HG02763 (cell line): ENCODE measurements at regions not wholly inside any gene's neighbourhood (a gene's known extent, or its start where the extent isn't known, plus 50 kb on each side); places are given as distances from the start of the nearest gene placed in this dataset.

ENCODE experiments used
- ATAC-seq: cut with Tn5 transposase; IDR thresholded peaks from one replicate; pipeline ENCODE4 v1.9.1; 2021; ENCODE audit warnings: mild to moderate bottlenecking, moderate library complexity; ENCODE audit not compliant: unreplicated experiment

GRCh38 chr16:64544859-64545258 lies 577.0 kb downstream of the CDH11 start:
- no peak for ATAC-seq

GRCh38 chr16:64543441-64543840 lies 578.4 kb downstream of the CDH11 start:
- no peak for ATAC-seq

DNA sequence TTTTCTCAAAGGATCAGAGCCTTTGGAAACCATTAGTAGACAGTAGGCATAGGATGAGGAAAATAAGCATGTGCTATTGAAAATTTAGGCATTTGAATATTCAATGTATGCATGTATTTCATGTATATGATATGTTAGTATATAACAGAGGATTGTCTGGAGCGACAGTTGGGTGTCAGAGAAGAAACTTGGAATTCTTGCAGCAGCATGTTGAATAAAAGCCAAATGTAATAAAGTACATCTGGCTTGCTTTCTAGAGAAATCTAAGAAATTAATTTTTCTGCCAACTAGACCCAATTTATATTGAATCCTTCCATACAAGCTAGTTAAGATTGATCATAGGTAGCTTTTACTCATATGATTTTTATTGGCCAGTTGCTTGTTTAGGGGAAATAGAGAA lies 578.8 kb downstream of the CDH11 start:
- no peak for ATAC-seq

GRCh38 chr16:64542152-64542551 lies 579.7 kb downstream of the CDH11 start:
- no peak for ATAC-seq

GRCh38 chr16:64541621-64542020 lies 580.2 kb downstream of the CDH11 start:
- ATAC-seq: no peak

GRCh38 chr16:64540434-64540833 lies 581.4 kb downstream of the CDH11 start:
- no peak for ATAC-seq

- no peak for ATAC-seq
These were observed 582.0 kb downstream of the CDH11 start for GRCh38 chr16:64539811-64540371.

GRCh38 chr16:64534180-64534780 lies 587.6 kb downstream of the CDH11 start:
- no peak for ATAC-seq

DNA sequence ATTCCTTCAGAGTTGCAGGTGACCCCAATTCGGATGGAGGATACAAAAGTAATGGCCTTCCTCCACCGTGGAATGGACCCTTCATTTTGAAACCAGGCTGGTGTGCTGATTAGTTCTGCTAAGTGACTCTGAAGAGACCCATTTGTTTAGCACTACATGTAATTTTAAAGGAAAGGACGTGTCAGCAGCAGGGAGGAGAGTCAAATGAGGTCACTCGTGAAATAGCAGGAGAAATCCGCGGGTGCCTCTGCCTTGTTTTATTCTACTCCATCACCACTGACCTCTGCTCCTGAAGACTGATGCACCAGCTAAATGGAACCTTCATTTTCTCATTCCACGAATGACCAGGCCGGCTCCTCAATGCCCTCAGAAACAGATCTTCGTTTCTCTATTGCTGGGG lies 589.2 kb downstream of the CDH11 start:
- no peak for ATAC-seq

- no peak for ATAC-seq
These were observed 589.7 kb downstream of the CDH11 start for GRCh38 chr16:64532117-64532516.

DNA sequence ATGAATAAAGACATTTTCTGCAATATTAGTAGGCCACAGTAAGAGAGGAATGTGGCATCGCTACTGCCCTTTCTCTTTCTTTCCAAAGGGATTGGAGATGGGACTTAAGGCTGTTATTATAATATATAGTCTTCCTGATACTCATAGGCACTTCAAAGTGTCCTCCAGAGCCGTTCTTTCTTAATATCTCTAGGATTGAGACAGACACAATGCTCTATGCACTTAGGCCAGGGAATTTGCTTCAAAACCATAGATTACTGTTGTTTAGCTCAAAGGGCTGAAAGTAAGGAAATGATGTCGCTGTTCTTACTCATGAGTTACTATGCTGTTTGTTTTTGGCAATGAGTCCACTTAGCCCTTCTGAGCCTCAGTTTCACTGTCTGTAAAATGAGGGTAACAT lies 590.5 kb downstream of the CDH11 start:
- ATAC-seq: no peak

DNA sequence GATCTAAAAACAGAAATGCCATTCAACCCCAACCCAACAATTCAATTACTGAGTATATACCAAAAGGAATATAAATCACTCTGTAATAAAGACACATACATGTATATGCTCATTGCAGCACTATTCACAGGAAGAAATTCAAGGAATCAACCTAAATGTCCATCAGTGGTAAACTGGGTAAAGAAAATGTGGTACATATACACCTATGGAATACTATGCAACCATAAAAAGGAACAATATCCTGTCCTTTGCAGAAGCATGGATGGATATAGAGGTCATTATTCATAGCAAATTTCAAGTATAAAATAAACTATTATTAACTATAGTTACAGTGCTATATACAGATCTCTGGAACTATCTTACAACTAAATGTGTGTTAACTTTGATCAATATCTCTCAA lies 599.3 kb downstream of the CDH11 start:
- no peak for ATAC-seq

- no peak for ATAC-seq
These were observed 608.0 kb downstream of the CDH11 start for GRCh38 chr16:64513871-64514270.

- ATAC-seq: no peak
These were observed 614.4 kb downstream of the CDH11 start for GRCh38 chr16:64507240-64508024.

GRCh38 chr16:64499211-64499610 lies 622.7 kb downstream of the CDH11 start:
- no peak for ATAC-seq

- ATAC-seq: no peak
These were observed 623.5 kb downstream of the CDH11 start for GRCh38 chr16:64498363-64498762.

- ATAC-seq: no peak
These were observed 628.2 kb downstream of the CDH11 start for GRCh38 chr16:64493709-64494108.

- ATAC-seq: no peak
These were observed 632.4 kb downstream of the CDH11 start for GRCh38 chr16:64489449-64489848.

- no peak for ATAC-seq
These were observed 635.3 kb downstream of the CDH11 start for GRCh38 chr16:64486561-64486960.

DNA sequence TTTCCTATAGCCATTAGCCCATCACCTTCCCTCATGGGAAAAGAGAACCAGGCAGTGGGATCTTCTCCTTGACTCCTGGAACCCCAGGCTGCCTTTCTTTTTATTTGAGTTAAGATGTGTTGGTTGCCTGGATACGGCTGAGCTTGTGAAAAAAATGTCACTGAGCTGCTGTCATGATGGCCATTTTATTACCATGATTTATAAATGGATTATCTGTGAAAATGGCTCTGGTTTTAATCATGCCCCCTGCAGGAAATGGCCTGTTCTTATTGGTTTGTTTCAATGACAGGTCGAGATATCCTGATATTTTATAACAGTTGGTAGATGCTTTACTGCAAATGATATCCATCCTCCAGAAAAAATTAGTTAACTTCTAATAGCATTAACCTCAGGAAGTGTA lies 640.4 kb downstream of the CDH11 start:
- ATAC-seq: no peak

DNA sequence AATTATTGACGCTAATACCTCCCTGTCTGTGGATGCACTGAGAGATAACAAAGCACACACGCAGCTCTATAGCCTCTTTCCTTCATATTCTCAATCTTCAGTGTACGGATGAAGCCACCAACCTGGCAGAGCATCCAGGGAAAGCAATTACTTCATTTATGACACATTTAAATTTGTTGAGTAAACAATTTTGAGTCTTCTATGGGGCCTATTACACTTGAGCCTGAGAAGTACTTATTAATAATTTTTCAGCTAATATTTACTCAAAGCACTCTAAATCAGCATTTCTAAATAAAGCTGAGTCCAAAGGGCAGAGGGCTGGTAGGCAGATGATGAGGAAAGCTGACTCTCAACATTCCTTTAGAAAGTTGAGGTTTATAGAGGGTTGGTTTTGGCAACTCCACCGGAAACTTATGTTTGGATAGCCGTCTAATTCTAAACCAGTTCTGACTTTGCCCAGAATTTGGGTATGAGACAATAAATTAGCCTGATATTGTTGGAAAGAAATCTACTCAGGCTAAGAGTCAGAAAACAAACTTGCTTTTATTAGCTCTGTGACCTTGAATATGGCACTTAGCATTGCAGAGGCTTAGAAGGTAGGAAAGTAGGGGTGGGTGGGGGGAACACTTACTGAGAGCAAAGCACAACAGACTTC lies 643.5 kb downstream of the CDH11 start:
- ATAC-seq: no peak
